MCF 10A (cell line): ENCODE measurements at regions not wholly inside any gene's neighbourhood (a gene's known extent, or its start where the extent isn't known, plus 50 kb on each side); places are given as distances from the start of the nearest gene placed in this dataset.
"Not testable (repeated sequence)": the region's sequence is repeated elsewhere in the genome, so short reads cannot be mapped to it uniquely, and the experiment has no call there.

Experiments used
- BruUV-seq: library from RNA; stranded (reverse); fragments of 400-500 nt; replicated peaks from 2 replicates; lab custom pipeline; 2021; lab: Mats Ljungman, UMichigan
- CTCF ChIA-PET: fragments of 300-600 bp; sonication (Branson Sonifier 250); formaldehyde crosslinking; extraction: SDS; loops from one replicate; lab custom pipeline; 2021; ENCODE audit warnings: antibody characterized with exemption, inconsistent platforms; lab: Yijun Ruan, JAX
- POLR2A ChIA-PET: fragments of 300-600, 350-650 bp; sonication (Branson Sonifier 250); formaldehyde crosslinking; extraction: SDS; loops from one replicate; lab custom pipeline; 2020; ENCODE audit warnings: antibody characterized with exemption, inconsistent platforms; lab: Yijun Ruan, JAX
- DNase-seq: peaks from one replicate; pipeline ENCODE4 v3.0.0-alpha.2; 2018; ENCODE audit not compliant: unreplicated experiment
- H3K27ac Mint-ChIP-seq: one replicate; pipeline ENCODE4 v1.8.0; 2022; ENCODE audit warnings: mild to moderate bottlenecking, low read depth, mixed read lengths; ENCODE audit not compliant: unreplicated experiment
- H3K27me3 Mint-ChIP-seq: one replicate; pipeline ENCODE4 v1.8.0; 2022; ENCODE audit warnings: mixed read lengths; ENCODE audit not compliant: insufficient read depth, unreplicated experiment
- H3K36me3 Mint-ChIP-seq: one replicate; pipeline ENCODE4 v1.8.0; 2022; ENCODE audit warnings: mild to moderate bottlenecking, moderate library complexity, mixed read lengths; ENCODE audit not compliant: insufficient read depth, unreplicated experiment
- H3K4me1 Mint-ChIP-seq: one replicate; pipeline ENCODE4 v1.8.0; 2022; ENCODE audit warnings: mixed read lengths; ENCODE audit not compliant: insufficient read depth, unreplicated experiment
- H3K4me3 Mint-ChIP-seq: one replicate; pipeline ENCODE4 v1.8.0; 2022; ENCODE audit warnings: mild to moderate bottlenecking, moderate library complexity, mixed read lengths; ENCODE audit not compliant: unreplicated experiment
- H3K9me3 Mint-ChIP-seq: one replicate; pipeline ENCODE4 v1.8.0; 2022; ENCODE audit warnings: mixed read lengths; ENCODE audit not compliant: unreplicated experiment
- intact Hi-C: fragments of 100-400 bp; cut with micrococcal nuclease; formaldehyde crosslinking; loops from 2 replicates; pipeline ENCODE4 v1.14.1; 2022
- TF ChIP-seq, protein P1 (sequence below): fragments of 200-600 bp; IDR thresholded peaks from one replicate; pipeline ENCODE4 v1.8.0; 2022; ENCODE audit warnings: antibody characterized with exemption, mild to moderate bottlenecking; ENCODE audit not compliant: unreplicated experiment

DNA sequence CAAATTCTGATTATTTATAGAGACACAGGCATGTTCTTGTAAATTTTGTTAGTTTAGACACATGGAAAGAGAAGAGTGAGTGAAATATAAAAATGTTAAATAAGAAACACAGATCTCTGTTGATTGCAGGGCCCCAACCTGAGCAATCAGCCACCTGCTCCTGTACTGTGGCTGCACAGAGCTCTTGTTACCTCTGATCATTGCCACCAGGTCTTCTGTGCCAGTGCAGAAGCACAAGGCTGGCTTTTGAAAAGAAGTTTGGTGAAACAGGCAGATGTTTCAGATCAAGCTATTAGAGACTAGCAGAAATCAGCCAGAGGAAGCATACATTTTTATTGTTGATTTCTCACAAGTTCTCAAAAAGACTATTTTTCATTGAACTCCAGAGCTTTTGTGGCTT is 434.1 kb upstream of the OR4E1 start:
- TF ChIP-seq, protein P1, sequence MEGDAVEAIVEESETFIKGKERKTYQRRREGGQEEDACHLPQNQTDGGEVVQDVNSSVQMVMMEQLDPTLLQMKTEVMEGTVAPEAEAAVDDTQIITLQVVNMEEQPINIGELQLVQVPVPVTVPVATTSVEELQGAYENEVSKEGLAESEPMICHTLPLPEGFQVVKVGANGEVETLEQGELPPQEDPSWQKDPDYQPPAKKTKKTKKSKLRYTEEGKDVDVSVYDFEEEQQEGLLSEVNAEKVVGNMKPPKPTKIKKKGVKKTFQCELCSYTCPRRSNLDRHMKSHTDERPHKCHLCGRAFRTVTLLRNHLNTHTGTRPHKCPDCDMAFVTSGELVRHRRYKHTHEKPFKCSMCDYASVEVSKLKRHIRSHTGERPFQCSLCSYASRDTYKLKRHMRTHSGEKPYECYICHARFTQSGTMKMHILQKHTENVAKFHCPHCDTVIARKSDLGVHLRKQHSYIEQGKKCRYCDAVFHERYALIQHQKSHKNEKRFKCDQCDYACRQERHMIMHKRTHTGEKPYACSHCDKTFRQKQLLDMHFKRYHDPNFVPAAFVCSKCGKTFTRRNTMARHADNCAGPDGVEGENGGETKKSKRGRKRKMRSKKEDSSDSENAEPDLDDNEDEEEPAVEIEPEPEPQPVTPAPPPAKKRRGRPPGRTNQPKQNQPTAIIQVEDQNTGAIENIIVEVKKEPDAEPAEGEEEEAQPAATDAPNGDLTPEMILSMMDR: no peak
- peaks cover 58% of the 10 kb centered on the region for H3K27me3 Mint-ChIP-seq
- no TSS peak for BruUV-seq
- H3K27ac Mint-ChIP-seq: no peak overlapping the region
- no peaks in the 10 kb centered on the region for H3K9me3 Mint-ChIP-seq
- CTCF ChIA-PET: interaction anchor here (1.1 to 1.4 kb wide), 4 partner anchors 10 to 93 kb away, joined by 3 to 4 read pairs (median 4); no protein-coding TSS in a partner anchor
- no peak overlapping the region for H3K4me3 Mint-ChIP-seq
- intact Hi-C loops: no loop called here
- no peaks in the 10 kb centered on the region for H3K36me3 Mint-ChIP-seq
- POLR2A ChIA-PET: no interaction called here
- no peaks in the 10 kb centered on the region for H3K4me1 Mint-ChIP-seq
- DNase-seq: no peak

DNA sequence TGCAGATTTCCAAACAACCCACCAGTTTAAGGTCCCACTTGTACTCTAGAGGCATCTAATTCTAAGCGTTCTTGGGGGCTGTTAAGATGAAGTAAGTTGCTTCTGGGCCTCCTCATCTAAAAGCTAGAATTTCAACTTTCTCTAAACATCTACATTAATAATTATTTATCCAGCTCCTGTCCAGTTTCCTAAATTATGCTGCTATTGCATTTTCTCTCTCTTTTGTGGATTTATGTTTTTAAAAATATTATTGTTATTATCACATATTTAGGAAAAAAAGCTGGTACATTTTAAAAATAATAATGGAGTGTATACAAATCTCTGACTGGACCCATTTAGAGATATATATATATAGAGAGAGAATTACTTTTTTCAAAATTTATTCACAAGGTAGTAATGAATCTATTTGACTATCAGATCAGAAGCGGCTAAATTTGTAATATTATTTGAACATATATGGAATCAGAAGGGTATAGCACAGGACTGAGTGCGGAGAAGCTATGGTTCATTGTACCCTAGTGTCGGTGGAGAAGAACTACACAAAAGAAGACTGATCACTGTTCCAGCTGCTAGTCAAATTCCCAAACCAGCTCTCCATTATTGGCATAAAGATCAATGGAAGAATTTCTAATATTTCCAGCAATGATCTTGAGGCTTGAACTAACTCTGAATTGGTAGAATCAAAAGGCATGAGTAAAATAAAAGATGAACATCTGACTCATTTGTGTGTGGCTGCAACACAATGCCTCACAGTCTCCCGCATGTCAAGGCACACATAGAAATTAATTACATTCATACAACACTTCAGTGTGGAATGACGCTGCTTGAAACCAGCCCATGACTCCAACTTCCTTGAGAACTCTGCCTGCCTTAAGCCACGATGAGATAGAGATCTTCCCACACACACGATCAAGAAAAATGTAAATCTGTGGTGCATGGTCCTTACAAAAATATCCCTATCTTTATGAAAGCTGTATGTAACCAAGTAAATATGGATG is 433.4 kb upstream of the OR4E1 start:
- TF ChIP-seq, protein P1: no peak
- Mint-ChIP-seq H3K4me1 (no peaks in the 10 kb centered on the region), H3K27me3 (peaks cover 58% of the 10 kb centered on the region), H3K9me3 (no peaks in the 10 kb centered on the region), H3K27ac (no peak overlapping the region), H3K4me3 (no peak overlapping the region), H3K36me3 (no peaks in the 10 kb centered on the region)
- no TSS peak for BruUV-seq
- DNase-seq: no peak
- POLR2A ChIA-PET: no interaction called here
- intact Hi-C loops: no loop called here
- CTCF ChIA-PET: interaction anchor here (1.1 to 1.4 kb wide), 4 partner anchors 9 to 94 kb away, joined by 3 to 4 read pairs (median 4); no protein-coding TSS in a partner anchor

DNA sequence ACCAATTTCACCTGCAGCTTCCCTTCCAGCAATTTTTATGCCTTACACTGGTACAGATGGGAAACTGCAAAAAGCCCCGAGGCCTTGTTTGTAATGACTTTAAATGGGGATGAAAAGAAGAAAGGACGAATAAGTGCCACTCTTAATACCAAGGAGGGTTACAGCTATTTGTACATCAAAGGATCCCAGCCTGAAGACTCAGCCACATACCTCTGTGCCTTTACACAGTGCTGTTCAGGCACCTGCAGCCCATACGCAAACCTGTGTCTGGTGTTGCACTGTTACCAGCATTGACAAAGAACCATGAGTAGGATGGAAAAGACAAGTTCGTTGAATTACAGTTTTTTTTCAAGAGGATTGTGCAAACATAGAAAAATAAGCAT is 432.0 kb upstream of the OR4E1 start:
- no TSS peak for BruUV-seq
- Mint-ChIP-seq H3K27me3 (peaks cover 56% of the 10 kb centered on the region), H3K4me3 (no peak overlapping the region), H3K4me1 (no peaks in the 10 kb centered on the region), H3K27ac (no peak overlapping the region), H3K9me3 (no peaks in the 10 kb centered on the region), H3K36me3 (no peaks in the 10 kb centered on the region)
- CTCF ChIA-PET: interaction anchor here (0.6 kb wide), 2 partner anchors 113 to 429 kb away, joined by 3 to 4 read pairs; no protein-coding TSS in a partner anchor
- POLR2A ChIA-PET: no interaction called here
- TF ChIP-seq, protein P1: no peak
- intact Hi-C loops: no loop called here
- no peak for DNase-seq

DNA sequence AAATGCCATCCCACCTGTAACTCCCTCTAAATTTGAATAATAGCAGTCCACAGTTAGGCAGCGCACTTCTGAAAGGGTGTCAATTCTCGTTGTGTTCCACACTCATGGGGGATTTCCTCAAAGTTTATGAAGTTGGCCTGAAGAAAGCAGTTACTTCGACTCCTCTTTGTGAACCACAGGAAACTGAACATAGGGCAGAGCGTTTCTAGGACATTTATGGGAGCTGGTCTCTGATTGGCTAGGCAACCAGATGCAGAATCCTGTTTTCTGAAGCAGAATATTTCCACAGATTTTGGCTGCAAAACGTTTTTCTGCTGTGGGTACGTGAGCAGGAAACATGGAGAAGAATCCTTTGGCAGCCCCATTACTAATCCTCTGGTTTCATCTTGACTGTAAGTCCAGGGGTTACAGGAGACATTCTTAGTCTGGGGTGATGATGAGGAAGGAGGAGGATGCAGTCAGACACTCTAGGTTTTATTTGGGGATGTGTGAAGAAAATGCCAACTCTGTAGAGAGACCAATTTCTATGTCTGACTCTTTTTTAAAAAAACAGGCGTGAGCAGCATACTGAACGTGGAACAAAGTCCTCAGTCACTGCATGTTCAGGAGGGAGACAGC is 431.5 kb upstream of the OR4E1 start:
- Mint-ChIP-seq H3K36me3 (no peaks in the 10 kb centered on the region), H3K27me3 (peaks cover 56% of the 10 kb centered on the region), H3K4me1 (no peaks in the 10 kb centered on the region), H3K4me3 (no peak overlapping the region), H3K9me3 (no peaks in the 10 kb centered on the region), H3K27ac (no peak overlapping the region)
- intact Hi-C loops: no loop called here
- no peak for DNase-seq
- POLR2A ChIA-PET: no interaction called here
- CTCF ChIA-PET: interaction anchor here (0.6 kb wide), 2 partner anchors 112 to 429 kb away, joined by 3 to 4 read pairs; no protein-coding TSS in a partner anchor
- no TSS peak for BruUV-seq
- TF ChIP-seq, protein P1: no peak

DNA sequence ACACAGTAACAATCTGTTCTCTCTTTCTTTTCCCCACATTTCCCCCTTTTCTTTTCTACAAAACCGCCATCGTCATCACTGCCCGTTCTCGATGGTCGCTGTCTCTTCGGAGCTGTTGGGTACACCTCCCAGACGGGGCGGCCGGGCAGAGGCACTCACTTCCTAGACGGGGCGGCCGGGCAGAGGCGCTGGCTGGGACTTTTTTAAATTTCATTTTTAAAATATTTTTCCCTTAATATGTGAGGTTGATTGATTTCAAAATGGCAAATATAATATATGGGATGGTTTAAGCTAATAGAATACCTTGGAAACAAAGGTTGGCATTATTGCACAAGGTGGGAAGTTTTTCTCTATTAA is 427.1 kb upstream of the OR4E1 start:
- peaks cover 77% of the 10 kb centered on the region for H3K27me3 Mint-ChIP-seq
- H3K36me3 Mint-ChIP-seq, H3K4me1 Mint-ChIP-seq, H3K4me3 Mint-ChIP-seq, H3K9me3 Mint-ChIP-seq, BruUV-seq, DNase-seq, H3K27ac Mint-ChIP-seq: not testable (repeated sequence)
- POLR2A ChIA-PET: interaction anchor here (0.6 to 0.7 kb wide), 2 partner anchors 71 to 153 kb away, joined by 3 read pairs; no protein-coding TSS in a partner anchor
- CTCF ChIA-PET: interaction anchor here (0.6 to 3.6 kb wide), 29 partner anchors 8 to 1978 kb away, joined by 3 to 27 read pairs (median 4); no protein-coding TSS in a partner anchor
- intact Hi-C loops: loop anchor here (1.0 kb wide), 1 partner anchor 16 kb away; no protein-coding TSS in a partner anchor
